Endodermal cell (in vitro differentiated cells): ENCODE measurements at regions not wholly inside any gene's neighbourhood (a gene's known extent, or its start where the extent isn't known, plus 50 kb on each side); places are given as distances from the start of the nearest gene placed in this dataset.

Source experiments
- DNase-seq: peaks from one replicate; pipeline ENCODE4 v3.0.0-alpha.2; 2017
- H3K27ac ChIP-seq: 2 replicates; pipeline ENCODE4 v1.5.1; 2013; ENCODE audit warnings: mild to moderate bottlenecking, low read depth, low read length, moderate library complexity
- H3K27me3 ChIP-seq: 2 replicates; pipeline ENCODE4 v1.6.1; 2013; ENCODE audit warnings: mild to moderate bottlenecking, low read length, moderate library complexity; ENCODE audit not compliant: insufficient read depth, control insufficient read depth, poor library complexity, severe bottlenecking
- H3K36me3 ChIP-seq: 2 replicates; pipeline ENCODE4 v1.7.0; 2013; ENCODE audit warnings: mild to moderate bottlenecking, low read length, moderate library complexity; ENCODE audit not compliant: control insufficient read depth, insufficient read depth
- H3K4me1 ChIP-seq: one replicate; pipeline ENCODE4 v1.7.0; 2013; ENCODE audit warnings: low read length; ENCODE audit not compliant: control insufficient read depth, insufficient read depth
- H3K4me3 ChIP-seq: 2 replicates; pipeline ENCODE4 v1.5.1; 2013; ENCODE audit warnings: mild to moderate bottlenecking, low read length, moderate library complexity
- H3K9ac ChIP-seq: 2 replicates; pipeline ENCODE4 v1.6.1; 2013; ENCODE audit warnings: mild to moderate bottlenecking, low read length, moderate library complexity; ENCODE audit not compliant: poor library complexity, severe bottlenecking; ENCODE audit errors: extremely low read depth
- H3K9me3 ChIP-seq: 2 replicates; pipeline ENCODE4 v1.6.1; 2013; ENCODE audit warnings: mild to moderate bottlenecking, low read length, moderate library complexity; ENCODE audit not compliant: control insufficient read depth
- H3K27ac Mint-ChIP-seq: 2 replicates; pipeline ENCODE4 v1.8.0; 2020; ENCODE audit warnings: mixed read lengths
- H3K27me3 Mint-ChIP-seq: 2 replicates; pipeline ENCODE4 v1.8.0; 2021; ENCODE audit warnings: mild to moderate bottlenecking, mixed read lengths; ENCODE audit not compliant: insufficient read depth
- H3K36me3 Mint-ChIP-seq: 2 replicates; pipeline ENCODE4 v1.8.0; 2020; ENCODE audit warnings: low read depth, mixed read lengths
- H3K4me1 Mint-ChIP-seq: 2 replicates; pipeline ENCODE4 v1.8.0; 2020; ENCODE audit warnings: mixed read lengths
- H3K4me3 Mint-ChIP-seq: 2 replicates; pipeline ENCODE4 v1.8.0; 2020; ENCODE audit warnings: mild to moderate bottlenecking, moderate library complexity, mixed read lengths
- H3K9me3 Mint-ChIP-seq: 2 replicates; pipeline ENCODE4 v1.8.0; 2020; ENCODE audit warnings: mild to moderate bottlenecking, mixed read lengths
- WGBS, 2 experiments: methylation state at CpG; one replicate each; pipeline versions ENCODE4 v1.1.5 to v1.1.7; 2013; ENCODE audit warnings: missing lambda C conversion rate in 2 of 2, mixed read lengths in 1 of 2; ENCODE audit not compliant: insufficient coverage in 1 of 2, insufficient read length in 1 of 2; 5-methylcytosine and 5-hydroxymethylcytosine counted together
- TF ChIP-seq, protein P1 (sequence below): fragments of 200-600 bp; sonication (generic); conservative IDR thresholded peaks from 2 replicates; pipeline ENCODE4 v1.5.0; 2021; ENCODE audit warnings: antibody characterized with exemption, mild to moderate bottlenecking

DNA sequence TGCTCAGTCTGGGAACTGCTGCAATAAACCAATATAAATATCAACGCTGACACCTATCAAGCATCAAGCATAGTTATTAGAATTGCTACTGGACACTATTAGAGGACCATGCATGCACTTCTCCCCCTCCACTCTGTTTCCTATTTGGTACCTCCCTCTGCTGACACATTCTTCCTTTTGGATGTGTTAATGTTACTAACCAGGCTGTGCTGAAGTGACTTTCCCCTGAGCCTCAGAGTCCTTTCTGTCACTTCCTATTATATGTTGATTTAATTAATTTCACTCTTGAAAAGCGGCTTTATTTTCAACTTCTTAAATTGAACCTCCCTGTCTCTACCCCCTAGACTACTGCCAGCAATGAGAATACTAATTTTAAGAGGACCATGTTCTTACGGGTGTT, 379.1 kb downstream of the MCTP2 start:
- no peaks in the 10 kb centered on the region for H3K9me3 Mint-ChIP-seq
- no peak overlapping the region for H3K4me3 Mint-ChIP-seq
- H3K36me3 ChIP-seq = no peaks in the 10 kb centered on the region
- H3K27me3 ChIP-seq = no peaks in the 10 kb centered on the region
- DNase-seq = no peak
- no peaks in the 10 kb centered on the region for H3K9me3 ChIP-seq
- H3K27me3 Mint-ChIP-seq = no peaks in the 10 kb centered on the region
- 88% methylated on average over 3 of the region's 3 CpGs; no CpG with 5 or more reads in 1 of the 2 experiments for WGBS, 2 experiments
- TF ChIP-seq, protein P1, sequence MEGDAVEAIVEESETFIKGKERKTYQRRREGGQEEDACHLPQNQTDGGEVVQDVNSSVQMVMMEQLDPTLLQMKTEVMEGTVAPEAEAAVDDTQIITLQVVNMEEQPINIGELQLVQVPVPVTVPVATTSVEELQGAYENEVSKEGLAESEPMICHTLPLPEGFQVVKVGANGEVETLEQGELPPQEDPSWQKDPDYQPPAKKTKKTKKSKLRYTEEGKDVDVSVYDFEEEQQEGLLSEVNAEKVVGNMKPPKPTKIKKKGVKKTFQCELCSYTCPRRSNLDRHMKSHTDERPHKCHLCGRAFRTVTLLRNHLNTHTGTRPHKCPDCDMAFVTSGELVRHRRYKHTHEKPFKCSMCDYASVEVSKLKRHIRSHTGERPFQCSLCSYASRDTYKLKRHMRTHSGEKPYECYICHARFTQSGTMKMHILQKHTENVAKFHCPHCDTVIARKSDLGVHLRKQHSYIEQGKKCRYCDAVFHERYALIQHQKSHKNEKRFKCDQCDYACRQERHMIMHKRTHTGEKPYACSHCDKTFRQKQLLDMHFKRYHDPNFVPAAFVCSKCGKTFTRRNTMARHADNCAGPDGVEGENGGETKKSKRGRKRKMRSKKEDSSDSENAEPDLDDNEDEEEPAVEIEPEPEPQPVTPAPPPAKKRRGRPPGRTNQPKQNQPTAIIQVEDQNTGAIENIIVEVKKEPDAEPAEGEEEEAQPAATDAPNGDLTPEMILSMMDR = no peak
- H3K9ac ChIP-seq = no peak overlapping the region
- H3K36me3 Mint-ChIP-seq = no peaks in the 10 kb centered on the region
- no peak overlapping the region for H3K27ac Mint-ChIP-seq
- no peak overlapping the region for H3K4me3 ChIP-seq
- H3K4me1 ChIP-seq = no peaks in the 10 kb centered on the region
- no peak overlapping the region for H3K27ac ChIP-seq
- H3K4me1 Mint-ChIP-seq = no peaks in the 10 kb centered on the region

DNA sequence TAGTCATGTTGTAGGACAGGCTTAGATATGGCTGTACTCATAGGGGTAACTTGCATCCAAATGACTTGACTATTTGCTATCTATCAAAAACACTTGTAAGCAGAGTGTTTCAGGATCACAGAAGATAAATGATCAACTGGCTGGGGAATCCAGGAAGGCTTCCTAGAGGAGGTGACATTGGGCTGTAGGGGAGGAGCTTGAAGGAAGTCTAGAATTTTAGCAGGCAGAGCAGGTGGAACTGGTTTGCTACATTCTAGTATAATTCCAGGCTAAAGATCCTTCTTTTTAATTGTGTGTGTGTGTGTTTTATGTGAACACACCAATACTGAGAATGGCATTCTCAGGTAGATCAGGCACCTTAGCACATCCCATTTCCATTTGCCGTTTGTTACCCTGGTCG, 380.3 kb downstream of the MCTP2 start:
- Histone ChIP-seq H3K27ac (no peak overlapping the region), H3K9ac (no peak overlapping the region), H3K9me3 (no peaks in the 10 kb centered on the region), H3K4me3 (no peak overlapping the region), H3K36me3 (no peaks in the 10 kb centered on the region), H3K27me3 (no peaks in the 10 kb centered on the region), H3K4me1 (no peaks in the 10 kb centered on the region)
- Mint-ChIP-seq H3K4me1 (no peaks in the 10 kb centered on the region), H3K4me3 (no peak overlapping the region), H3K27ac (no peak overlapping the region), H3K9me3 (no peaks in the 10 kb centered on the region), H3K36me3 (no peaks in the 10 kb centered on the region), H3K27me3 (no peaks in the 10 kb centered on the region)
- DNase-seq = no peak
- WGBS, 2 experiments = 98 to 100% methylated on average over 2 of the region's 2 CpGs
- TF ChIP-seq, protein P1 = no peak

DNA sequence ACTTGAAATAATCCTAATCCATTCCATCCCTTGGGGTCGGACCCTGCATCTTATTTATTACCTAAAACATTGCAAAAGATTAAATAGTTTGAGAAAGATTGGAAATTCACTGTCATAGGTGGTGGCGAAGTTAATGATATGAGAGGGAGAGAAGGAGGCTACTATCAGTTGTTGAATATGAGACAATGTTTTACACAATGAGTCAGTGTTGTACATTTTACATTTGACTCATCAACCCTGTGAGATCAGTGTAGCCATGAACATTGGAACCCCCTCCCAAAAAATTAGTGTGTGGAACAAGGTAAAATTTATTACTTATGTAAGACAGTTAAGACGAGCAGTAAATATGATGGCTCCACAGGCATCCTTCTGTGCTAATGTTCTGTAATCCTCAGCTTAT, 384.3 kb downstream of the MCTP2 start:
- no peaks in the 10 kb centered on the region for H3K9me3 Mint-ChIP-seq
- H3K27me3 Mint-ChIP-seq = no peaks in the 10 kb centered on the region
- H3K36me3 Mint-ChIP-seq = no peaks in the 10 kb centered on the region
- no peaks in the 10 kb centered on the region for H3K4me1 Mint-ChIP-seq
- TF ChIP-seq, protein P1 = no peak
- Histone ChIP-seq H3K36me3 (no peaks in the 10 kb centered on the region), H3K27ac (no peak overlapping the region), H3K9ac (no peak overlapping the region), H3K27me3 (no peaks in the 10 kb centered on the region), H3K4me3 (no peak overlapping the region), H3K9me3 (no peaks in the 10 kb centered on the region), H3K4me1 (no peaks in the 10 kb centered on the region)
- H3K4me3 Mint-ChIP-seq = no peak overlapping the region
- H3K27ac Mint-ChIP-seq = no peak overlapping the region
- WGBS, 2 experiments = 86% methylated on average over 2 of the region's 3 CpGs; no CpG with 5 or more reads in 1 of the 2 experiments
- DNase-seq = no peak
